ENCODE measurements at regions not wholly inside any gene's neighbourhood (a gene's known extent, or its start where the extent isn't known, plus 50 kb on each side); places are given as distances from the start of the nearest gene placed in this dataset.

- no peak for TF ChIP-seq CTCF (IDR thresholded peaks at IDR 0.05)
- H3K4me3 Mint-ChIP-seq: no peak overlapping the region
Observed at GRCh38 chr7:19305698-19306097, 160.5 kb upstream of the FERD3L start.

DNA sequence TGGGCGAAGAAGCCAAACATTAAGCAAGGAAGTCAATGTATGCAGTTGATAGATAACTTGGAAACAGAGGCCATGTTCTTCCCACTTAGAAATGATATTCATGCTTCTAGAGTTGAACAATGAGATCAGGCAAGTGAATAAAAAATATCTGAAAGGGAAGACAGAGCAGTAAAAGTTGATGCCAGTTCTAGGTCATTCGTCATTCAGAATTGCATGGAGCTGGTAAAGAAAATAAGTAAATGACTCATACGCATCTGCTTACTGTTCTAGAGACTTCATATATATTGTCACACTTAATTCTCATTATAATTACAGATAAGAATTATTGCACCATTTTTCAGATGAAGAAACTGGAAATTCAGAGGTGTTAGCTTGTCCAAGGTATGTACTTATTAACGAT, 158.9 kb upstream of the FERD3L start:
- Histone ChIP-seq H3K27me3 (ENCODE audit: control insufficient read depth in 2 of 2, insufficient read depth in 2 of 2, low read length in 2 of 2) (no peaks in the 10 kb centered on the region), H3K4me2 (replicated peaks; ENCODE audit: extremely low read depth, low read length, poor library complexity, severe bottlenecking) (no peak overlapping the region), H4K20me1 (ENCODE audit: insufficient read depth, low read length) (no peaks in the 10 kb centered on the region), H3K79me2 (ENCODE audit: insufficient read depth, low read length) (no peaks in the 10 kb centered on the region), H3K9ac (ENCODE audit: insufficient read depth, low read length, poor library complexity, severe bottlenecking) (no peak overlapping the region), H3K4me3 (replicated peaks in 1 of 3; ENCODE audit: low read depth in 2 of 3, low read length in 3 of 3) (no peak overlapping the region), H3K4me1 (ENCODE audit: control insufficient read depth in 1 of 2, insufficient read depth in 2 of 2, low read length in 2 of 2) (no peaks in the 10 kb centered on the region), H2AFZ (ENCODE audit: insufficient read depth, low read depth, low read length, poor library complexity, severe bottlenecking) (no peak overlapping the region), H3K27ac (ENCODE audit: low read depth in 1 of 2, low read length in 2 of 2) (no peak overlapping the region), H3K36me3 (replicated peaks in 1 of 2; ENCODE audit: control insufficient read depth in 1 of 2, insufficient read depth in 2 of 2, low read length in 2 of 2) (no peaks in the 10 kb centered on the region), H3K9me3 (replicated peaks in 1 of 2; ENCODE audit: control insufficient read depth in 1 of 2, insufficient read depth in 1 of 2, low read length in 2 of 2) (no peaks in the 10 kb centered on the region)
- intact Hi-C loops (cut with micrococcal nuclease): no loop called here
- no peaks in the 10 kb centered on the region for H3K4me1 Mint-ChIP-seq
- no peak for TF ChIP-seq CTCF (IDR thresholded peaks at IDR 0.05)
- H3K9me3 Mint-ChIP-seq: peaks cover 0 to 3% (median 0%) of the 10 kb centered on the region in 7 donors
- 100% methylated on average over 1 of the region's 4 CpGs for WGBS (ENCODE audit: insufficient coverage)
- H3K27me3 Mint-ChIP-seq (ENCODE audit: low read depth in 3 of 3): no peaks in the 10 kb centered on the region
- H3K27ac Mint-ChIP-seq: no peak overlapping the region
- no peaks in the 10 kb centered on the region for H3K36me3 Mint-ChIP-seq
- H3K4me3 Mint-ChIP-seq: no peak overlapping the region
- DNase-seq: no peak

More at GRCh38 chr7:19305698-19306097, 160.5 kb upstream of the FERD3L start:
- Histone ChIP-seq H3K79me2 (ENCODE audit: insufficient read depth, low read length) (no peaks in the 10 kb centered on the region), H2AFZ (ENCODE audit: insufficient read depth, low read depth, low read length, poor library complexity, severe bottlenecking) (no peak overlapping the region), H3K4me2 (replicated peaks; ENCODE audit: extremely low read depth, low read length, poor library complexity, severe bottlenecking) (no peak overlapping the region), H3K27ac (ENCODE audit: low read depth in 1 of 2, low read length in 2 of 2) (no peak overlapping the region), H4K20me1 (ENCODE audit: insufficient read depth, low read length) (no peaks in the 10 kb centered on the region), H3K9me3 (replicated peaks in 1 of 2; ENCODE audit: control insufficient read depth in 1 of 2, insufficient read depth in 1 of 2, low read length in 2 of 2) (no peaks in the 10 kb centered on the region), H3K27me3 (ENCODE audit: control insufficient read depth in 2 of 2, insufficient read depth in 2 of 2, low read length in 2 of 2) (no peaks in the 10 kb centered on the region), H3K4me1 (ENCODE audit: control insufficient read depth in 1 of 2, insufficient read depth in 2 of 2, low read length in 2 of 2) (no peaks in the 10 kb centered on the region), H3K9ac (ENCODE audit: insufficient read depth, low read length, poor library complexity, severe bottlenecking) (no peak overlapping the region), H3K4me3 (replicated peaks in 1 of 3; ENCODE audit: low read depth in 2 of 3, low read length in 3 of 3) (no peak overlapping the region), H3K36me3 (replicated peaks in 1 of 2; ENCODE audit: control insufficient read depth in 1 of 2, insufficient read depth in 2 of 2, low read length in 2 of 2) (no peaks in the 10 kb centered on the region)
- Mint-ChIP-seq H3K27me3 (ENCODE audit: low read depth in 3 of 3) (no peaks in the 10 kb centered on the region), H3K4me1 (no peaks in the 10 kb centered on the region), H3K36me3 (no peaks in the 10 kb centered on the region), H3K27ac (no peak overlapping the region), H3K9me3 (no peaks in the 10 kb centered on the region)
- intact Hi-C loops (cut with micrococcal nuclease): no loop called here
- WGBS (ENCODE audit: insufficient coverage): 43% methylated on average over 1 of the region's 2 CpGs
- no peak for DNase-seq

All from CD14-positive monocyte (primary cell).